Neural progenitor cell (in vitro differentiated cells): ENCODE measurements at regions not wholly inside any gene's neighbourhood (a gene's known extent, or its start where the extent isn't known, plus 50 kb on each side); places are given as distances from the start of the nearest gene placed in this dataset.

Source experiments
- CTCF ChIP-seq: fragments of 200-600 bp; sonication (generic); IDR thresholded peaks from 2 replicates; pipeline ENCODE4 v1.5.1; 2017; ENCODE audit warnings: antibody characterized with exemption, mild to moderate bottlenecking
- EZH2 ChIP-seq: fragments of 200-600 bp; sonication (generic); IDR thresholded peaks from 2 replicates; pipeline ENCODE4 v1.6.1; 2017; ENCODE audit warnings: antibody characterized with exemption, mild to moderate bottlenecking, moderate library complexity

GRCh38 chr6:104134876-104135275 lies 724.8 kb downstream of the HACE1 start:
- TF ChIP-seq CTCF = no peak
- TF ChIP-seq EZH2 = no peak
